T47D (cell line): ENCODE measurements at regions not wholly inside any gene's neighbourhood (a gene's known extent, or its start where the extent isn't known, plus 50 kb on each side); places are given as distances from the start of the nearest gene placed in this dataset.
A peak's percentile ranks its signal among the peaks of the same experiment; 100 is the strongest.
"Not testable (repeated sequence)": the region's sequence is repeated elsewhere in the genome, so short reads cannot be mapped to it uniquely, and the experiment has no call there.

ENCODE experiments used
- DNase-seq, 2 experiments: peaks; one replicate each; pipeline versions ENCODE4 v3.0.0 to v3.0.0-alpha.2; 2011 to 2012; ENCODE audit warnings: low read depth in 1 of 2, low spot score in 1 of 2
- JUND ChIP-seq: IDR thresholded peaks from 2 replicates; pipeline ENCODE4 v1.6.1; 2012; ENCODE audit warnings: low read depth
- in situ Hi-C: cut with HindIII; loops from 2 replicates; pipeline ENCODE4 v1.10.0; 2016; ENCODE audit warnings: low sequenced_read_pairs, low pct_unique_long_range_greater_than_20kb

DNA sequence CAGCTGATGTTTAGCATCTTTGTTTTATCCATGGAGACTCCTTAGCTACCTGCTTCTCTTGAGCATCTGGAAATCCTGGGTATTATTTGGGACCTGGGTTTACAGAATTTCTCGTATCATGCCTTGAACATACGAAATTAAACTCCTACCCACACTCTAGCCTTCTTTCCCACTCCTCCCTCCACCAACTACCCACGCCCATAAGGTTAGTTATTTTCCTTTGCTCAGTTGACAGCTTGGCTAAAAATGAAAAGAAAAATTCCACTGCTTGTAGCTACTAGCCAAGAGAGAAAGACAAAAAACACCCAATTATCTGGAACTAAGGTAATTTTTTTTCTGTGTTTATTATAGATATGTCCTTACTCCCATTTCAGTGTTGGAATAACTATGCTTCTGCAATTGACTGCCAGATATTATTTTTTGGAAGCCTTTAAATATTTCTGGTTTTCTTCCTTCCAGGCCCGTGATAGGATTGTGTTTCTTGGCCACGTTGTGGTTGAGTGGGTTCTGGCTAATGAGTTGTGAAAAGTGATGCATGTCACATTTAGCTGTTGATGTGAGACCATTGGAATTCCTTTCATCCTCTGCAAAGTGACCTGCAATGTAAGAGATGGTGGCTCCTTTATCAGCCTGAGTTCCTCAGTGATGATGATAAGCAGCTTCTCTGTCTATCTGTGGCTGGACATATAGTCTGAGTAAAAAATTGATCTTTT is 308.1 kb downstream of the LRRC70 start:
- TF ChIP-seq JUND: no peak
- in situ Hi-C loops: no loop called here
- no peak for DNase-seq

DNA sequence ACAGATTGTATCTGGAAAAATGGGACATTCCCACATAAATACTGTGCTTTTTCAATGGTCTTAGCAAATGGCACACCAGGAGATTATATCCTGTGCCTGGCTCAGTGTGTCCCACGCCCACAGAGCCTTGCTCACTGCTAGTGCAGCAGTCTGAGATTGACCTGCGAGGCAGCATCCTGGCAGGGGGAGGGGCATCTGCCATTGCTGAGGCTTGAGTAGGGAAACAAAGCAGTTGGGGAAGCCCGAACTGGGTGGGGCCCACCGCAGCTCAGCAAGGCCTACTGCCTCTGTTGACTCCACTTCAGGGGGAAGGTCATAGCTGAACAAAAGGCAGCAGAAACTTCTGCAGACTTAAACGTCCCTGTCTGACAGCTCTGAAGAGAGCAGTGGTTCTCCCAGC is 258.7 kb downstream of the LRRC70 start:
- in situ Hi-C loops, DNase-seq: not testable (repeated sequence)

DNA sequence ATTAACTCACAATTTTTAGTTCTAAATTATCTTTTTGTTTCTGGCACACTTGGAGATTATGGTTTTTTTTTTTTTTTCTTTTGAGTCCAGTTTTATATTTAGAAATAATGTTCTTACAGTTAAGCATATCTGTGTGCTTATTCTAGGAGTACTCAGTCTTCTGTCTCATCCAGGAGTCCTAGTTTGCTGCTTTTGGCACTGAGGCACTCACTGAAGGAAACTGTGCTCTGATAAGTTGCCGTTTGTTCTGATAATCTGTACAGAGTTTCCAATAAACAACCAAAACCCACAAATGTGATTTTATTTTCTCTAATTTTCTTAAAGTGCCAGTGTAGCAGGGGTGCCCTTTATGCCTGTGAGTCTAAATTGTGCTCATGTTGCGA is 251.0 kb downstream of the LRRC70 start:
- in situ Hi-C loops: no loop called here
- TF ChIP-seq JUND: no peak
- DNase-seq: no peak

DNA sequence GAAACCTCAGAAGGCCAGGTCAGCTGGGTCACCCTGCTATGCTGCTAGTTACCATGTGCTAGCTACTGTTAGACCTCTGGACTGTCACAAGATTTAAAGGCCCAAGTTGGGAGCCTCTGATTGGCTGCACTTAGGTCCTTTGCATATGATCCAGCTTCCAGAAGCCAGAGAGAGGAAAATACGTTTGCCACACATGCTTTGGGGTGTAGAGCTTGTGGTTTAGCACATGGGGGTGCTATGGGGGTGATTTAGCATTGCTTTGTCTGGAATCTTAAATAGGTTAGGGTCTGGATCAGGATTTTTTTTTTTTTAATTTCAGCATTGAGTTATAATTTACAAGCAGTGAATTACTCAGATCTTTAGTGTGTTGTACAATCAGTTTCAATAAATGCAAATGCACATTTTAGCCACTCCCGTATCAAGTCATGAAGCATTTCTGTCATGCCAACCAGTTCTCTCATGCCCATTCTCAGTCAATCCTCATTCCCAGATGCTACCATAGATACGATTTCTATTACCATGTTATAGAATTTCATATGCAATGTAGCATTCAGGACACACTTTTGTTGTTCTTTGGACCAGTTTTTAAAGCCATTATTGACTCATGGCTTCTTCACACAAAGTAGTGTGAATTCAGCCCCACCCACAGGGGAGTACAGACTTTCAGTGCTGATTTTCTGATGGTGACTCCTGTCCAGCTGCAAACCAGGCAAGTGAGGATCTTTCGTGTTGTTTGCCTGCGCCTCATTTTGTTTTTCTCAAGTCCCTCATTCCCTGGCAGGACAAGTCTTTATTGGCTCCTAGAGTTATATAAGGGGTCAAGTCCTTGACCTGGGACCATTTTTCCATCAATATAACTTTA is 250.4 kb downstream of the LRRC70 start:
- in situ Hi-C loops: no loop called here

DNA sequence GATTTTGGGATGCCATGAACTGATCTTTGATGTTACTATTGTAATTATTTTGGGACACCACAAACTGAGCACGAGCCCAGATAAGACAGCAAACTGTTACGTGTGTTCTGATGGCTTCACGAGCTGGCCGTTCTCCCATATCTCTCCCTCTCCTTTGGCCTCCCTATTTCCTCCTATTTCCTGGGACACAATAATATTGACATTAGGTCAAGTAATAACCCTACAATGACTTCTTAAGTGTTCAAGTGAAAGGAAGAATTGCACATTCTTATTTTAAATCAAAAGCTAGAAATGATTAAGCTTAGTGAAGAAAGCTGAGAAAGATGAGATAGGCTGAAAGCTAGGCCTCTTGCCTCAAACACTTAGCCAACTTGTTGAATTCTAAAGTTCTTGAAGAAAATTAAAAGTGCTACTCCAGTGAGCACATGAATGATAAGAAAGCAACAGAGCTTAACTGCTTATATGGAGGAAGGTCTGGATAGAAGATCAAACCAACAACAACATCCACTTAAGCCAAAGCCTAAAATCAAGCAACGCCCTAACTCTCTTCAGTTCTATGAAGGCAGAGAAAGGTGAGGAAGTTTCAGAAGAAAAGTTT is 247.1 kb downstream of the LRRC70 start:
- no peak for DNase-seq
- in situ Hi-C loops: no loop called here
- TF ChIP-seq JUND: no peak

More for the DNA sequence above, 250.4 kb downstream of the LRRC70 start:
- no peak for DNase-seq
- no peak for TF ChIP-seq JUND

DNA sequence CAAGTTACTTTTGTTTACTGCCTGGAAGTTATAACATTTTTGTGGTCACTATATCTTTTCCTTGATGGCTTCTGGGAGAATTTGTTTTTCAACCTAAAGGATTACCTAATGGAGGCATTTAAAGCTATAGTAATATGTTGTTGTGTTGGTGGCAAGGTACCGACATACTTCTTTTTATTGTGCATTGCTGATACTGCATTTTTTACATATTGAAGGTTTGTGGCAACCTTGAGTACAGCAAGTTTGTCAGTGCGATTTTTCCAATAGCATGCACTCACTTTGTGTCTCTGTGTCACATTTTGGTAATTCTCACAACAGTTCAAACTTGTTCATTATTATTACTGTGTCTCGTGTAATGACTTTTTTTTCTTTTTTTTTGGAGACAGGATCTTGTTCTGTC is 246.3 kb downstream of the LRRC70 start:
- DNase-seq: no peak
- in situ Hi-C loops: no loop called here
- TF ChIP-seq JUND: no peak

DNA sequence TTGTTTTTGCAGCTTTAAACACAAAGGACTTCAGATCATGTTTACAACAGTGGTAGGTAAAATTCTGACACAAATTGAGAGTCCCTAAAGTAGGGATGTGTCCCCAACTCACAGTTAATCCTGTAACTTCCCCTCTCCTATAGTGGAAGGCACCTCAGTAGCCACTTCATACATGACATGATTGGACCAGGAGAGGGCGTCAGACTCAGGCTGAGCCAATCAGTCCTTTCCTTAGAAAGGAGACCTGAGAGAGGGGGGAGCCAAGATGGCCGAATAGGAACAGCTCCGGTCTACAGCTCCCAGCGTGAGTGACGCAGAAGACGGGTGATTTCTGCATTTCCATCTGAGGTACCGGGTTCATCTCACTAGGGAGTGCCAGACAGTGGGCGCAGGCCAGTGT is 238.4 kb downstream of the LRRC70 start:
- in situ Hi-C loops, DNase-seq: not testable (repeated sequence)

DNA sequence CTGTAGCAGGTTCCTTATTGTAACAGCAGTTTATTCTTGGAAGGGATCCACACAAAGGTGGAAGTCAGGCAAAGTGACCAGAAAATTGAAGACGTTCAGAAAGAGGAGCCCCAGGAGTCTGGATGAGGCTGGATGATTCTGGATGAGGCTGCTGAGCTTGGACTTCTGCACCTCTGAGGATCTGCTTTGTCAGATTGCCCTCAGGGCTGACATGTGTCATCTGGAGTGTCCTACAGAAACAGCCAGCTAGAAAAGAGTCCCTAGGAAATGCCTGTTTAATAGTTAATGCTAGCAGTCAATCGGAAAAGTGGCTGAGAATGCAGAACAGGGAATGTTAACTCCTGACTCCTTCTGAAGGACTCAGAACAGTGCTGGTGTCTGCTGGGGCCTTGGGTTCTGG is 236.4 kb downstream of the LRRC70 start:
- no peak for TF ChIP-seq JUND
- no peak for DNase-seq
- in situ Hi-C loops: no loop called here

DNA sequence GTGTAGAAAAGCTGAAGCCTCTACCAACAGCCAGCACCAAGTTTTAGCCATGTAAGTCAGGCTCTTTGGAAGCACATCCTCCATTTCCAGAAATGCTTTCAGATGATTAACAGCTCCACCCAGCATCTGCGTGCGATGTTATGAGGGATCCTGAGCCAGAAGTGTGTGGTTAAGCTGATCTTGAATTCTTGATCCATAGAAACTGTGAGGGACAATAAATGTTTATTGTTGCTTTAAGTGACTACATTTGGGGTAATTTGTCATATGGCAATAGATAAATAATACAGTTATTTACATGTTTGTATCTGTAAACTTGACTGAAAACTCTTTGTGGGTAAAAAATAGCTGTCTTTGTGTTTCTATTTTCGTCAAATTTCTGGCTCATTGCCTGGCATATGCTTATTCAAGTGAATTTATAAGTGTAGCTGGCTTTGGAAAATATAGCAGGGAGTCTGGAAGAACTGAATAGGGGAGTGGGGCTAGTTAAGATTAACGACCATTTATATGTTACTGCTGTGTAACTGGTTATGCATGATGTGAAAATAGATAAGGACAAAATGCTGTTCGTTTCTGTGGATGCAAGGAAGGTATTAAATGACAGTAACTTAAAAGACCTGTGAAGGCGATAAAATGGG is 234.1 kb downstream of the LRRC70 start:
- DNase-seq: no peak
- in situ Hi-C loops: no loop called here
- TF ChIP-seq JUND: no peak

DNA sequence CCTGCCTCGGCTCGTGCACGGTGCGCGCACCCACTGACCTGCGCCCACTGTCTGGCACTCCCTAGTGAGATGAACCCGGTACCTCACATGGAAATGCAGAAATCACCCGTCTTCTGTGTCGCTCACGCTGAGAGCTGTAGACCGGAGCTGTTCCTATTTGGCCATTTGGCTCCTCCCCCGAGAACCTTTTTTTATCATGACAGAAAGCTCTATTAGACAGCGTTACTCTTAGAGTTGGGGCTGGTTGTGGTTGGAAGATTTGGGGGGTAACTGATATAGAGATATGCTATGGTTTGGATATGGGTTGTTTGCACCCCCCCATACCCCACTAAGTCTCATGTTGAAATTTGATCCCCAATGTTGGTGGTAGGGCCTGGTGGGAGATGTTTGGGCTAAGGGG is 226.2 kb downstream of the LRRC70 start:
- DNase-seq, in situ Hi-C loops: not testable (repeated sequence)

DNA sequence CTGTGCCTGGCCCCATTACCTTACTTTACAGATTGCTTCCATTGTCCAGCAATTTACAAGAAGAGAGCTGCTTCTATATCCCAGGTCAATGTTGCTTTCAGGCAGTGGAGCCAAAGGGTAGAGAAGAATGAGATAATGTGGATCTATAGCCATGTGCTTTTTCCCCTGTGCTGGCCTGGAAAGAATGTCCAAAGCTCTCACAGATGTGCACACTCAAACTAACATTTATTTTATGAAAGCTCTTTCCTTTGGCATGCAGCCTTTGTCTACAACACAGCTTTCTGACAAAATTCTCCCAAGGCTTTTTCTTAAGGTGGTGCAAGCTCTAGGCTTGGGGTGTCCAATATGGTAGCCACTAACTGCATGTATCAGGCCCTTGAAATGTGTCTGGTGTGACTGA is 217.3 kb downstream of the LRRC70 start:
- in situ Hi-C loops: no loop called here
- no peak for DNase-seq
- no peak for TF ChIP-seq JUND

DNA sequence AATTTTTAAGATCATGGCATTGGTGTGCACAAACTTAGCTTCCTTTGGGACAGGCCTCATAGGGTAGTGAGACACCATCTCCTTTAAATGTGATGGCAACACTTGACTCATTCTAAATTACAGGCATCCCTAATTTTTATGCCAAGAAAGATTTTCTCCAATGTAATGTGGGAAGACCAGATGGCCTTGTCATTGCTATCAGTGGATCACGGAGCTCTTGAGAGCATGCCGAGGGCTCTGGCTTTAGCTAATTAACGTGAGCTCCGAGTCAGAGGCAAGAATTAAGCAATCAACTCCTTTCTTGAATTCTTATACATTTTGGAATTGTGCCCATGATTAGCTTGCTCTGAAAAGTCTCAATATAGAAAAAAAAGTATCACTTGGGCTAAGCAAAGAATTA is 215.8 kb downstream of the LRRC70 start:
- TF ChIP-seq JUND: no peak
- DNase-seq: no peak
- in situ Hi-C loops: no loop called here

DNA sequence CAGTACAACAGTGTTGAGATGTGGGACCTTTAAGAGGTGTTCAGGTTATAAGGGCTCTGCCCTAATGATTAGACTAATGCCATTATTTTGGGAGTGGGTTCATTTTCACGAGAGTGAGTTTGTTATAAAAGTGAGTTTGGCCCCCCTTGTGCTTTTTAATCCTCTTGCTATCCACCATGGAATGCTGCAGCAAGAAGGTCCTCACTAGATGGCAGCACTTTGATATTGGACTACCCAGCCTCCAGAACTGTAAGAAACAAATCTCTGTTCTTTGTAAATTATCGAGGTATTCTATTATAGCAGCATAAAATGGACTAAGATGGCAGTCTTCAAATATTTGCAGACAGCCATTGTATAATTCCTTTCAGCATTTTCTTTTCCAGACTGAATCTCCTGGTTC is 212.4 kb downstream of the LRRC70 start:
- no peak for TF ChIP-seq JUND
- peak in 1 of 2 experiments; percentile 49 for DNase-seq
- in situ Hi-C loops: no loop called here
